HG03066 (cell line): ENCODE measurements at regions not wholly inside any gene's neighbourhood (a gene's known extent, or its start where the extent isn't known, plus 50 kb on each side); places are given as distances from the start of the nearest gene placed in this dataset.

ENCODE experiments used
- ATAC-seq: cut with Tn5 transposase; IDR thresholded peaks from one replicate; pipeline ENCODE4 v1.9.1; 2021; ENCODE audit warnings: low read depth; ENCODE audit not compliant: unreplicated experiment

DNA sequence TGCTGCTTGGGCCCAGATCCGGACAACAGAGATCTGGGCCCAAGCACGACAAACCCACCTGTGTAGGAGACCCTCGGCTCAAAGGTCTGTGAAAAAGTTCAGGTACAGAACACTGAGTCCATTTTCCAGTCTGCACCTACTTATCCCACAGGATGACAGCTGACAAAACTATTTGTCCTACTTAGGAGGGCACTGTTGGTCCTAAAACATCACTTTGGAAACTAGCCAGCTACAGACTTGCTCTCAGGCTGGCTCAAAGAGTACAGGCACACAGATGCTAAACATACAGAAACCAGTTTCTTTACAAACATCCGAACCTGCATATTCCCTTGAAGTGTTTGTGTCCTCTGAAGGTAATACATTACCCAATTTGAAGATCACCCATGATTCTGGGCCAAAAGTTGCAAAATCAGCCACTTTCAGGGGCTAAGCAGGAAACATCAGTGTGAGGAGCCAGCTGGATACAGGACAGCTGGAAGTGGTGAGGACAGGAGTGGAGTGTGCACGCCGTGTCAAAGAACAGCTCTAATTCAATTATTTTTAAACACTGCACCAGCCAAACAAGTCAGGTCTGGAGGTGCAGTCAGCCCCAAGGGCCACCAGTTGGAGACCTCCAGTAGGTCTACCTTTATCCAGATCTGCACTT is 88.5 kb downstream of the NOC3L start:
- no peak for ATAC-seq

DNA sequence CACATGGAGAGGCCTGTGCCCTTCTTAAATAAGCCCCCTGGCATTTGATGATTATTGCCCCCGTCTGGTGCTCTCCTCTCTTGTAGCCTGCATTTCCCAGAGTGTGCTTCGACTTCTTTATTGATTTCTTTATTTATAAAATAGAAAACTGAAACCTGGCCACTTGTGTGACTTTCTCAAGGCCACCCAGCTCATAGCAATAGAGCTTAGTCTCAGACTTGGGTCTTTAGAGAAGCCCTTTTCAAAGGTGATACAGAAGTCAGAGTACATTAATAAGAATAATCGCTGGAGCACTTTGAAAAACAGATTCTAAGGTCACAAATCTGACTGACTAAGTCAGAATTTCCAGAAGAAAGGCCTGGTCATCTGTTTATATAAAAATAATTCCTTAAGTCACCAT is 86.6 kb downstream of the NOC3L start:
- no peak for ATAC-seq

DNA sequence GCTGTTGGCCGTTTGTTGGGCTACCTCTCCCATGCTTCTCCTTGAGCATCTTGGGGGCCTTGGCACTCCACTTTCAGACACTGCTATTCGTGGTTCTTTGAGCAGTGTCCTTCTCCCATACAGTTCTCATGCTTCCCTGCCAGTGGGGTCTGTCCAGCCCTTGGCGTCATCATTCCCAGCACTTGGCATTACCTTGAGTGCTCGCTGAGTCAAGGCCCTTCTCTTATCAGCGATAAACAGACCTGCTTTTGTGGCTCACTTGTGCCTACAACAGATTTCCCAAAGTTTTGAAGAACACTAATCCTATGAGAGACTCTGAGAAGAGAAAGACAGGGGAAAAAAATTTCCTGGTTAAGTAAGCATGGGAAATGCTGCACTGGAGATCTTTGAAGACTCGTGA is 85.3 kb downstream of the NOC3L start:
- no peak for ATAC-seq

DNA sequence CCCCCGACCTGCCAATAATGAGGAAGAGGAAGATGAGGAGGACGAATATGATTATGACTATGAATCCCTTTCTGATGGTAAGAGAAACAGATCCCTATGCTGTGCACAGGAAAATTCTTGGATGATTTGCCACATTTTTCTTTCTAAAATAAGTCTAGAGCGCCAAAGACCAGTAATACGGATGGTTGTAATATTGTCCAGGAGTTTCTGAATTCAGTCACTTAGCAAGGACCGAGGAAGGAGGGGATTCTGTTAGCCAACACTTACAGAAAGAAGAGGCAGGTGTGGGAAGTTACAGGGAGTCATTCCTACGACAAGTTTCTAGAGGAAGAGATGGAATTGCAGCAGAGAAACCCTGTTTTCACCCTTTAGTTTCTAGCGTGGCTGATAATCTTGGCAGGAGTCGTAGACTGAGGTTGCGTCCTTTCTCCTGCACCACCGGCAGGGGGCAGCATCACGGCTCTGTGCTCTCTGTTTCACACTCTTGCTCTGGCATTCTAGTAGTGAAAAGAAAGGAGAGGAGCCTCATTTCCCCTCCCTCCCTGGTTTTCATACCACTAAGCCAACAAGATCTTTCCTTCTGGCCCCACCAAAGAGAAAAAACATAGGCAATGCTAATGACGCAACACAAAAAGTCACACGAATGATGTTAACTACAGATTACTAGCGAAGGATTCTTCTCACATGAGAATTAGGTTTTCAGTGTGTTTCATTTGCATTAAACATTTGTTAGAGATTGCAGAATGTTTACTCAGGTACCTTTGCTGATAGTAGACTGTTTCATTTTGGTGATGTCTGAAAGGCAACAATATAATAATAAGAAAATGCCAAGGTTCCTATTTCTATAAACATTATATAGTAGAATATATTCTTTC is 82.7 kb downstream of the NOC3L start:
- peak; percentile 75 for ATAC-seq

DNA sequence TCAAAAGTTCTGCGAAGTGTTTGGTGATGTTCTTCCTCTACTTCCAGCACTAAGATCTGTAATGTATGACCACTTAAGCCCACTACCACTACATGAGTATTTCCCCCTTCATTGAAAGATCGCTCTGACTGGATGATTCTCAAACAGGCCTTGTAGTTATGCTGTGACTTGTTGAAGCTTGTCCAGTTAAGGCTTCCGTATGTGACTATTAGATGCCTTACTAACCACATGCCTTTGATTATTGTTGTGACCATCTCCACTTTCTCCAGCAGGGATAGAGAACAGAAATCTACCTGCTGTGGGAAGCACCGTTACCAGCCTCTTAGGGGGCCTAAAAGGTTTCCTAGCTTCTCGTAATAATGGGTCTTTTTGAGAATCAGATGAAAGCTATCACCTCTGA is 81.1 kb downstream of the NOC3L start:
- ATAC-seq, result no peak

DNA sequence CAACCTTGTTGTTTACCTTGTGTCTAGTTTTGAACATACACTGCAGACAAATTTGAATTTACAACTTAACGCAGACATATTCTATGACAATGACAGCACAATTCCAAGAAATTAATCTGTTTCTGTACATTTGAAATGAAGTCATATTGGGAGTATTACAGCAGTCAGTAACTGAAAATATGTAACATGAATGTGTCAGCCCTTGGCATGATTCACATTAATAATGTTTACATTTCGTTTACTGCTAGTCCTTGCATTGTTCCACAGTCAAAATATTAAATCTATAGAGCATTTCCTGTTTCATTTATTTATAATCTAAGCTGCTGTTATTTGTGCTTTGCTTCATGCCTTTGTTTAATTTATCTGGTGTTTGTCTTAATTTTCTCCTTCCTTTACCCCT is 80.4 kb downstream of the NOC3L start:
- ATAC-seq, result no peak
